ENCODE measurements at regions not wholly inside any gene's neighbourhood (a gene's known extent, or its start where the extent isn't known, plus 50 kb on each side); places are given as distances from the start of the nearest gene placed in this dataset.

GRCh38 chr14:85391455-85391854 lies 138.5 kb upstream of the FLRT2 start:
- no peaks in the 10 kb centered on the region for H3K36me3 ChIP-seq (ENCODE audit: insufficient read depth)
- no peak overlapping the region for H3K27ac ChIP-seq
- TF ChIP-seq CTCF (conservative IDR thresholded peaks at IDR 0.05; ENCODE audit: low read depth, low read length), result no peak
- no peaks in the 10 kb centered on the region for H3K27me3 ChIP-seq (ENCODE audit: insufficient read depth, low read depth)
- no peak overlapping the region for H3K4me2 ChIP-seq
- no peak overlapping the region for H3K4me3 ChIP-seq (IDR thresholded peaks at IDR 0.05; ENCODE audit: insufficient read depth, low read depth, low read length)
- H2AFZ ChIP-seq (ENCODE audit: low read depth), result no peak overlapping the region
- H3K79me2 ChIP-seq (ENCODE audit: insufficient read depth, low read depth), result no peaks in the 10 kb centered on the region
- H3K9ac ChIP-seq, result no peak overlapping the region
- H3K4me1 ChIP-seq (ENCODE audit: low read depth, poor library complexity, severe bottlenecking), result no peaks in the 10 kb centered on the region
- H4K20me1 ChIP-seq (ENCODE audit: insufficient read depth), result no peaks in the 10 kb centered on the region

DNA sequence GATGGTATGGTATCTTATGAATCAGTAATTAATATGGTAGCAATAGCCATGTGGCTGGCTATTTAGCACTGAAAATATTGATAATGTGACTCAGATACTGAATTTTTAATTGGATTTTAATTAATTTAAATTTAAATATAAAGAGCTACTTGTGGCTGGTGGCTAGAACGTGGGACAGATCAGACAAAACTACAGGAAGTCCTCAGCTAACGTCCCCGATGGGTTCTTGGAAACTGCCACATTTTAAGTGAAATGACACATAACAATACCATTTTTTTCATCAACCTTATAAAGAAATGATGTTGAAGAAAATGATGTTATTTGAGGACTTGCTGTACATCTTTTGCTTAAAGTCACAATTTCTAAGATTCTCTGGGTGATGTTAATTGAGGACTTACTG lies 138.1 kb upstream of the FLRT2 start:
- H3K36me3 ChIP-seq (ENCODE audit: insufficient read depth), result no peaks in the 10 kb centered on the region
- no peak overlapping the region for H2AFZ ChIP-seq (ENCODE audit: low read depth)
- TF ChIP-seq CTCF (conservative IDR thresholded peaks at IDR 0.05; ENCODE audit: low read depth, low read length), result no peak
- no peak overlapping the region for H3K4me2 ChIP-seq
- no peak overlapping the region for H3K9ac ChIP-seq
- H3K4me3 ChIP-seq (IDR thresholded peaks at IDR 0.05; ENCODE audit: insufficient read depth, low read depth, low read length), result no peak overlapping the region
- H4K20me1 ChIP-seq (ENCODE audit: insufficient read depth), result no peaks in the 10 kb centered on the region
- H3K27me3 ChIP-seq (ENCODE audit: insufficient read depth, low read depth), result no peaks in the 10 kb centered on the region
- H3K79me2 ChIP-seq (ENCODE audit: insufficient read depth, low read depth), result no peaks in the 10 kb centered on the region
- H3K4me1 ChIP-seq (ENCODE audit: low read depth, poor library complexity, severe bottlenecking), result no peaks in the 10 kb centered on the region
- no peak overlapping the region for H3K27ac ChIP-seq

DNA sequence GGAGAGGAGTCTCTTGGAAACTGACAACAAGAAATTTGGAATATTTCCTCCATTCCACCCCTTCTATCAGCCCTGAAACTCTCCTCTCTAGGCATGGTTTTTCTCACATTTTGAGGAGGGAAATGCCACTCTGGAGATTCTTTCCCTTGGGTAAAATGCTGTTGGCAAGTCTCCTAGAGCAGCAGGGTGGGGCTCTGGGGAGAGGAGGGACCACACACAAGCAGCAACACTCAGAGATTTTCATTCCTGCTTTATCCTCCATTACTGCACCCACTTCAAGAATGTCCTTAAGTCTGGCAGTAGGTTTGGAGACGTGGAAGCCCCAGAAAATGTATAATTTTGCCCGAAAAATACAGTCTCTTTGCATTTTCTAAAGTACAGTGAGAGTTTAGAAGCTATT lies 130.8 kb upstream of the FLRT2 start:
- Histone ChIP-seq H3K27me3 (ENCODE audit: insufficient read depth, low read depth) (no peaks in the 10 kb centered on the region), H3K36me3 (ENCODE audit: insufficient read depth) (no peaks in the 10 kb centered on the region), H2AFZ (ENCODE audit: low read depth) (no peak overlapping the region), H3K27ac (no peak overlapping the region), H3K4me2 (no peak overlapping the region), H3K4me3 (IDR thresholded peaks at IDR 0.05; ENCODE audit: insufficient read depth, low read depth, low read length) (no peak overlapping the region), H4K20me1 (ENCODE audit: insufficient read depth) (no peaks in the 10 kb centered on the region), H3K9ac (no peak overlapping the region), H3K4me1 (ENCODE audit: low read depth, poor library complexity, severe bottlenecking) (no peaks in the 10 kb centered on the region), H3K79me2 (ENCODE audit: insufficient read depth, low read depth) (no peaks in the 10 kb centered on the region)
- TF ChIP-seq CTCF (conservative IDR thresholded peaks at IDR 0.05; ENCODE audit: low read depth, low read length), result no peak

DNA sequence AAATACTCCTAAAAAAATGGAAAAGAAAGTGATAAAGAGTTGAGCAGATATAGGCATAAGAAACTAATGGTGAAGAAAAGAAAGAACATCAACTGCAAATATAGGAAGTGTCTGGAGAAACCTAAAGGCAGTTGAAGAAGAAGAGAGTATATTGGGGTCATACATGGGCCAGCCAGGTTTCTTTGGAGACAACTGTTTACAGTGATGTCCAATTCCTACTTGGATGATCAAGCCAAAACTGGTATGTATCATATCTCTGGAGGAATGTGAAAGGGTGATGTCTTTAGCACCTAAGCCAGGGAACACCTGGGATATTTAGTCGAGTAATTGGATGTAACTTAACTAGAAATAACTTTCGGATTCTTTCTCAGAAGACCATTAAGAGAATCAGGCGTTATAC lies 129.3 kb upstream of the FLRT2 start:
- no peak overlapping the region for H3K4me2 ChIP-seq
- H2AFZ ChIP-seq (ENCODE audit: low read depth), result no peak overlapping the region
- no peaks in the 10 kb centered on the region for H3K4me1 ChIP-seq (ENCODE audit: low read depth, poor library complexity, severe bottlenecking)
- no peak overlapping the region for H3K9ac ChIP-seq
- no peaks in the 10 kb centered on the region for H3K27me3 ChIP-seq (ENCODE audit: insufficient read depth, low read depth)
- no peaks in the 10 kb centered on the region for H3K36me3 ChIP-seq (ENCODE audit: insufficient read depth)
- H4K20me1 ChIP-seq (ENCODE audit: insufficient read depth), result no peaks in the 10 kb centered on the region
- H3K79me2 ChIP-seq (ENCODE audit: insufficient read depth, low read depth), result no peaks in the 10 kb centered on the region
- H3K4me3 ChIP-seq (IDR thresholded peaks at IDR 0.05; ENCODE audit: insufficient read depth, low read depth, low read length), result no peak overlapping the region
- TF ChIP-seq CTCF (conservative IDR thresholded peaks at IDR 0.05; ENCODE audit: low read depth, low read length), result no peak
- no peak overlapping the region for H3K27ac ChIP-seq

GRCh38 chr14:85401384-85401783 lies 128.6 kb upstream of the FLRT2 start:
- no peaks in the 10 kb centered on the region for H3K36me3 ChIP-seq (ENCODE audit: insufficient read depth)
- no peak overlapping the region for H3K4me2 ChIP-seq
- no peaks in the 10 kb centered on the region for H3K79me2 ChIP-seq (ENCODE audit: insufficient read depth, low read depth)
- H3K27ac ChIP-seq, result no peak overlapping the region
- TF ChIP-seq CTCF (conservative IDR thresholded peaks at IDR 0.05; ENCODE audit: low read depth, low read length), result no peak
- no peak overlapping the region for H3K4me3 ChIP-seq (IDR thresholded peaks at IDR 0.05; ENCODE audit: insufficient read depth, low read depth, low read length)
- H2AFZ ChIP-seq (ENCODE audit: low read depth), result no peak overlapping the region
- no peak overlapping the region for H3K9ac ChIP-seq
- no peaks in the 10 kb centered on the region for H3K27me3 ChIP-seq (ENCODE audit: insufficient read depth, low read depth)
- H3K4me1 ChIP-seq (ENCODE audit: low read depth, poor library complexity, severe bottlenecking), result no peaks in the 10 kb centered on the region
- no peaks in the 10 kb centered on the region for H4K20me1 ChIP-seq (ENCODE audit: insufficient read depth)
